ENCODE measurements at regions not wholly inside any gene's neighbourhood (a gene's known extent, or its start where the extent isn't known, plus 50 kb on each side); places are given as distances from the start of the nearest gene placed in this dataset.

DNA sequence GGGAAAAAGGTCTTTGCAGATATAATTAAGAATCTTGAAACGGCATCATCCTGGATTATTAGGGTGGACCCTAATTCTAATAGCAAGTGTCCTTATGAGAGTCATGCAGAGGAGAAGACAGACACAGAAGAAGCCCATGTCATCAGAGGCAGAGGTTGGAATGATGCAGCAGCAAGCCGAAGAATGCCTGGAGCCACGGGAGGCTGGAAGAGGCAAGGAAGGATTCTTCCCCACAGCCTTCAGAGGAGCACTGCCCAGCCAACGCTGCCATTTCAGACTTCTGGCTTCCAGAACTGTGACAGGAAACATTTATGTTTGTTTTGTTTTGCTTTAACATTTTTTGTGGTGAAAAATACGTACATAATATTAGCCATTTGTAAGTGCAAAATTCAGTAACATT, 72.3 kb downstream of the MCFD2 start:
- intact Hi-C loops (cut with DNase I): no loop called here
- DNase-seq (ENCODE audit: low spot score in 2 of 2): peak in 1 of 2 donors; percentile 21
- no peak for TF ChIP-seq CTCF (IDR thresholded peaks at IDR 0.05)
- Histone ChIP-seq H3K4me3 (no peak overlapping the region), H3K27me3 (no peaks in the 10 kb centered on the region), H3K4me1 (peaks cover 24 to 28% of the 10 kb centered on the region in 2 donors), H3K9me3 (no peaks in the 10 kb centered on the region), H3K36me3 (no peaks in the 10 kb centered on the region), H3K27ac (no peak overlapping the region)

DNA sequence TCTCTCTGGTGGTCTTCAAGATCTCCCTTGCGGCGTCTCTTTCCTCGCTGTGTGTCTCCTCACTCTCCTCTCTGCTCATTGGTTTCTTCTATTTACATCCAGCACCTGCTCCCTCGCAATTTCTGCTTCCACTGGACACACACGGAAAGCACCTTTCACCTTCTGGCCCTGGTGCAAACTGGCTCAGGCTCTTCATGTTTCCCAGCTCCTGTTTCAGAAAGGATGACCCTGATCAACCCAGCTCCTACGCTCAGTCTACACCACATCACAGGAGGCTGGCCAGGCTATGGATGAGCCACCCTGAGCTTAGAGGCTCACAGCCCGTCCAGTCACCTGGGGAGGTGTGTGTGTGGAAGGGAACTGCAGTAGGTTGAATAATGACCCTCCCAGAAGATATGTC, 72.7 kb downstream of the MCFD2 start:
- Histone ChIP-seq H3K27ac (no peak overlapping the region), H3K4me3 (no peak overlapping the region), H3K27me3 (no peaks in the 10 kb centered on the region), H3K9me3 (no peaks in the 10 kb centered on the region), H3K4me1 (peaks cover 19 to 23% of the 10 kb centered on the region in 2 donors), H3K36me3 (no peaks in the 10 kb centered on the region)
- intact Hi-C loops (cut with DNase I): no loop called here
- no peak for DNase-seq (ENCODE audit: low spot score in 2 of 2)
- no peak for TF ChIP-seq CTCF (IDR thresholded peaks at IDR 0.05)

GRCh38 chr2:46841621-46842020, 74.0 kb downstream of the MCFD2 start:
- no peak overlapping the region for H3K4me3 ChIP-seq
- H3K9me3 ChIP-seq: no peaks in the 10 kb centered on the region
- H3K27ac ChIP-seq: no peak overlapping the region
- H3K4me1 ChIP-seq: peaks cover 11 to 13% of the 10 kb centered on the region in 2 donors
- no peaks in the 10 kb centered on the region for H3K36me3 ChIP-seq
- peak in 1 of 2 donors; percentile 47 for DNase-seq (ENCODE audit: low spot score in 2 of 2)
- no peak for TF ChIP-seq CTCF (IDR thresholded peaks at IDR 0.05)
- no peaks in the 10 kb centered on the region for H3K27me3 ChIP-seq
- intact Hi-C loops (cut with DNase I): no loop called here

DNA sequence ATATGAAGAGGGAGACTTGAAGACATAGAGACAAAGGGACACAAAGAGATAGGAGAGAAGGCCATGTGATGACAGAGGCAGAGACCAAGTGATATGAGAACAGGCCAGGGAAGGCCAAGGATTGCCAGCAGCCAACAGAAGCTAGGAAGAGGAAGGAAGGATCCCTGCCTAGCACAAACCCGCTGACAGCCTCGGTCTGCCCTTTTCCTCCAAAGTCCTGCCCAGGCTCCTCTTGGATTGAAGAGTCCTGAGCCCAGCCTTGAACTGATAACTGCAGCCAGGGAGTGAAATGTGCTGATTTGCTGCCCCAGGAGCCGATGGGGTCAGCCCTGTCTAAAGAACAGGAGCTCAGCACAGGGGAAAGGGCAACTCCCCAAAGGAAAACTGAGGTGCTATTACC, 76.6 kb downstream of the MCFD2 start:
- Histone ChIP-seq H3K4me1 (no peaks in the 10 kb centered on the region), H3K9me3 (no peaks in the 10 kb centered on the region), H3K36me3 (no peaks in the 10 kb centered on the region), H3K4me3 (no peak overlapping the region), H3K27ac (no peak overlapping the region), H3K27me3 (no peaks in the 10 kb centered on the region)
- intact Hi-C loops (cut with DNase I): no loop called here
- DNase-seq (ENCODE audit: low spot score in 2 of 2): peak in 1 of 2 donors; percentile 53
- TF ChIP-seq CTCF (IDR thresholded peaks at IDR 0.05): no peak

DNA sequence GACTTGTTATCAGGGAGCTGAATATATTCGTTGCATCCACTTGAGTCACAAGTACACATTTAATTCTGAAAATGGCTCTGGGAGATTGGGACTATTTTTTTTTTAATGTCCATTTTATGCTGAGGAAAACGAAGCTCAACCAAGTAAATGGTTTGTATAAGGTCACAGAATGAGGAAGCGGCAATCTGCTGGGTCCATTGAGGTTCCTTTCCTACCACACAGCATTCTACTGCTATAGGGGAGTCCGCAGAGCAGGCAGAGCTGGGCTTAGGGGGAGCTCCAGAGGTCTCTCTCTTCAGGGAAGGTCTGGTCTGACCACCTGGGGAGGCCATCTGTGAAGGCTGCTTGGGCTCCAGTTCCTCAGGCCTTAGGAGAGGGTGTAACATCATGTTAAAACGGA, 77.9 kb downstream of the MCFD2 start:
- DNase-seq (ENCODE audit: low spot score in 2 of 2): peak in 1 of 2 donors; percentile 34
- no peaks in the 10 kb centered on the region for H3K36me3 ChIP-seq
- H3K4me1 ChIP-seq: no peaks in the 10 kb centered on the region
- no peak overlapping the region for H3K27ac ChIP-seq
- no peak overlapping the region for H3K4me3 ChIP-seq
- TF ChIP-seq CTCF (IDR thresholded peaks at IDR 0.05): no peak
- intact Hi-C loops (cut with DNase I): no loop called here
- H3K27me3 ChIP-seq: no peaks in the 10 kb centered on the region
- H3K9me3 ChIP-seq: no peaks in the 10 kb centered on the region

DNA sequence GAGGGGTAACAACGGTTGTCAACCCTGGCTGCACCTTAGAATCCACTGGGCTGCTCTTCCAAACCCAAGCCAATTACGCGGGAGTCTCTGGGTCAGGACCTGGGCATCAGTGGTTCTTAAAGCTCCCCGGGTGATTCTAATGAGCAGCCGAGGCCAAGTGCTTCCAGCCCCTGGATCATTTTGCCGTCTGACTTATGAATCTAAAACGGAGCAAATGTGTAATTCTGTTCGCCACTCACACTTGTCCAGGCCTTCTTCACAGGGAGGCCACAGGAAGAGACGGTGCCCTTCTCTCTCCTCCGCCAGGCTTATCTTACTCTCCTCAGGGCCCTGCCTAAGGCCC, 78.5 kb downstream of the MCFD2 start:
- Histone ChIP-seq H3K4me3 (no peak overlapping the region), H3K27ac (no peak overlapping the region), H3K36me3 (no peaks in the 10 kb centered on the region), H3K27me3 (no peaks in the 10 kb centered on the region), H3K4me1 (no peaks in the 10 kb centered on the region), H3K9me3 (no peaks in the 10 kb centered on the region)
- intact Hi-C loops (cut with DNase I): no loop called here
- no peak for TF ChIP-seq CTCF (IDR thresholded peaks at IDR 0.05)
- no peak for DNase-seq (ENCODE audit: low spot score in 2 of 2)

All from ascending aorta (tissue), 2 donors.